ENCODE measurements at regions not wholly inside any gene's neighbourhood (a gene's known extent, or its start where the extent isn't known, plus 50 kb on each side); places are given as distances from the start of the nearest gene placed in this dataset.

- no peak for DNase-seq (ENCODE audit: extremely low read depth in 1 of 2, low read depth in 1 of 2)
Measured at GRCh38 chr2:2879781-2880180, 497.8 kb downstream of the EIPR1 start.

- DNase-seq (ENCODE audit: extremely low read depth in 1 of 2, low read depth in 1 of 2): no peak
Measured at GRCh38 chr2:2879071-2879470, 498.5 kb downstream of the EIPR1 start.

GRCh38 chr2:2877427-2877826 is 500.2 kb downstream of the EIPR1 start:
- DNase-seq (ENCODE audit: extremely low read depth in 1 of 2, low read depth in 1 of 2): no peak

GRCh38 chr2:2876331-2877221 is 501.0 kb downstream of the EIPR1 start:
- no peak for DNase-seq (ENCODE audit: extremely low read depth in 1 of 2, low read depth in 1 of 2)

GRCh38 chr2:2875831-2876230 is 501.8 kb downstream of the EIPR1 start:
- DNase-seq (ENCODE audit: extremely low read depth in 1 of 2, low read depth in 1 of 2): no peak

- DNase-seq (ENCODE audit: extremely low read depth in 1 of 2, low read depth in 1 of 2): no peak
Measured at GRCh38 chr2:2875296-2875695, 502.3 kb downstream of the EIPR1 start.

- DNase-seq (ENCODE audit: extremely low read depth in 1 of 2, low read depth in 1 of 2): no peak
Measured at GRCh38 chr2:2874805-2875204, 502.8 kb downstream of the EIPR1 start.

GRCh38 chr2:2874341-2874740 is 503.3 kb downstream of the EIPR1 start:
- no peak for DNase-seq (ENCODE audit: extremely low read depth in 1 of 2, low read depth in 1 of 2)

- no peak for DNase-seq (ENCODE audit: extremely low read depth in 1 of 2, low read depth in 1 of 2)
Measured at GRCh38 chr2:2873450-2873811, 504.2 kb downstream of the EIPR1 start.

- no peak for DNase-seq (ENCODE audit: extremely low read depth in 1 of 2, low read depth in 1 of 2)
Measured at GRCh38 chr2:2872713-2873449, 504.7 kb downstream of the EIPR1 start.

- no peak for DNase-seq (ENCODE audit: extremely low read depth in 1 of 2, low read depth in 1 of 2)
Measured at GRCh38 chr2:2872309-2872617, 505.4 kb downstream of the EIPR1 start.

- DNase-seq (ENCODE audit: extremely low read depth in 1 of 2, low read depth in 1 of 2): no peak
Measured at GRCh38 chr2:2871480-2872308, 505.9 kb downstream of the EIPR1 start.

GRCh38 chr2:2870106-2870505 is 507.5 kb downstream of the EIPR1 start:
- DNase-seq (ENCODE audit: extremely low read depth in 1 of 2, low read depth in 1 of 2): no peak

GRCh38 chr2:2869553-2869952 is 508.1 kb downstream of the EIPR1 start:
- DNase-seq (ENCODE audit: extremely low read depth in 1 of 2, low read depth in 1 of 2): no peak

GRCh38 chr2:2868085-2868484 is 509.5 kb downstream of the EIPR1 start:
- no peak for DNase-seq (ENCODE audit: extremely low read depth in 1 of 2, low read depth in 1 of 2)

- DNase-seq (ENCODE audit: extremely low read depth in 1 of 2, low read depth in 1 of 2): no peak
Measured at GRCh38 chr2:2867397-2867979, 510.1 kb downstream of the EIPR1 start.

GRCh38 chr2:2866459-2866858 is 511.2 kb downstream of the EIPR1 start:
- DNase-seq (ENCODE audit: extremely low read depth in 1 of 2, low read depth in 1 of 2): no peak

GRCh38 chr2:2862386-2862785 is 515.2 kb downstream of the EIPR1 start:
- DNase-seq (ENCODE audit: extremely low read depth in 1 of 2, low read depth in 1 of 2): no peak

GRCh38 chr2:2861666-2862240 is 515.9 kb downstream of the EIPR1 start:
- no peak for DNase-seq (ENCODE audit: extremely low read depth in 1 of 2, low read depth in 1 of 2)

- DNase-seq (ENCODE audit: extremely low read depth in 1 of 2, low read depth in 1 of 2): no peak
Measured at GRCh38 chr2:2860589-2861300, 516.9 kb downstream of the EIPR1 start.

Data from activated CD8-positive, alpha-beta memory T cell treated with anti-CD3 and anti-CD28 coated beads for 1 hour (primary cell).